Gastrocnemius medialis (tissue), 4 donors: ENCODE measurements at regions not wholly inside any gene's neighbourhood (a gene's known extent, or its start where the extent isn't known, plus 50 kb on each side); places are given as distances from the start of the nearest gene placed in this dataset.

ENCODE experiments used
- ATAC-seq, 2 donors: fragments of 150-250 bp; one replicate each; pipeline ENCODE4 v1.9.1; 2016
- DNase-seq, 2 donors: peaks; one replicate each; pipeline ENCODE4 v3.0.0-alpha.2; 2019
- H3K27ac ChIP-seq, 4 donors: fragments of 200-600 bp; sonication (generic); 1 replicate in 1 of 4; 2 replicates in 3 of 4; pipeline ENCODE4 v1.5.1; 2016 to 2018; ENCODE audit warnings: mild to moderate bottlenecking in 2 of 4, moderate library complexity in 1 of 4
- H3K27me3 ChIP-seq, 3 donors: fragments of 200-600 bp; sonication (generic) in 2 of 3; 1 replicate in 1 of 3; 2 replicates in 2 of 3; pipeline versions ENCODE4 v1.5.1 to v1.6.0; 2016 to 2019; ENCODE audit warnings: mild to moderate bottlenecking in 1 of 3, moderate library complexity in 1 of 3
- H3K36me3 ChIP-seq, 2 donors: fragments of 200-600 bp; sonication (generic) in 1 of 2; one replicate each; pipeline ENCODE4 v1.5.1; 2017 to 2018
- H3K4me1 ChIP-seq, 2 donors: fragments of 200-600 bp; sonication (generic) in 1 of 2; one replicate each; pipeline ENCODE4 v1.5.1; 2016 to 2017; ENCODE audit warnings: mild to moderate bottlenecking in 2 of 2
- H3K4me3 ChIP-seq, 4 donors: fragments of 200-600 bp; sonication (generic) in 3 of 4; 1 replicate in 1 of 4; 2 replicates in 3 of 4; pipeline ENCODE4 v1.5.1; 2016 to 2019; ENCODE audit warnings: mild to moderate bottlenecking in 2 of 4
- H3K9me3 ChIP-seq, 3 donors: fragments of 200-600 bp; sonication (generic) in 2 of 3; 1 replicate in 1 of 3; 2 replicates in 2 of 3; pipeline ENCODE4 v1.5.1; 2016 to 2019
- CTCF ChIP-seq, 5 experiments: fragments of 450-650 bp in 3 of 5; fragments of 200-600 bp in 2 of 5; sonication (generic) in 2 of 5; IDR thresholded peaks in 4 of 5; conservative IDR thresholded peaks in 1 of 5; 1 replicate in 4 of 5; 2 replicates in 1 of 5; pipeline ENCODE4 v1.5.1; 2016 to 2019; ENCODE audit warnings: antibody characterized with exemption in 5 of 5, mild to moderate bottlenecking in 3 of 5, moderate library complexity in 3 of 5
- POLR2A ChIP-seq, 2 donors: fragments of 450-650 bp; IDR thresholded peaks; one replicate each; pipeline ENCODE4 v1.6.1; 2017; ENCODE audit warnings: antibody characterized with exemption in 2 of 2, mild to moderate bottlenecking in 2 of 2, moderate library complexity in 2 of 2
- in situ Hi-C, 4 donors: fragments of 200-750 bp; cut with MboI; loops; one replicate each; pipeline versions ENCODE4 v1.15.0 to v1.8.0; 2017; ENCODE audit warnings: low sequenced_read_pairs in 4 of 4
- intact Hi-C: fragments of 100-400 bp; cut with DNase I; formaldehyde crosslinking; loops from one replicate; pipeline ENCODE4 v1.15.1; 2023; ENCODE audit warnings: low total_unique reads

GRCh38 chr13:34542321-34542720 is 399.7 kb upstream of the NBEA start:
- Histone ChIP-seq H3K27me3 (no peaks in the 10 kb centered on the region), H3K4me1 (no peaks in the 10 kb centered on the region), H3K36me3 (no peaks in the 10 kb centered on the region), H3K27ac (no peak overlapping the region), H3K9me3 (no peaks in the 10 kb centered on the region), H3K4me3 (no peak overlapping the region)
- intact Hi-C loops (no loop called here), in situ Hi-C loops (no loop called here)
- ATAC-seq: no peak
- DNase-seq: no peak
- TF ChIP-seq CTCF (IDR thresholded peaks at IDR 0.05 in 4 of 5, conservative IDR thresholded peaks at IDR 0.05 in 1 of 5): no peak
- no peak for TF ChIP-seq POLR2A (IDR thresholded peaks at IDR 0.05)

GRCh38 chr13:34543836-34544235 is 398.2 kb upstream of the NBEA start:
- in situ Hi-C loops: no loop called here
- Histone ChIP-seq H3K27me3 (no peaks in the 10 kb centered on the region), H3K4me3 (no peak overlapping the region), H3K4me1 (no peaks in the 10 kb centered on the region), H3K9me3 (no peaks in the 10 kb centered on the region), H3K36me3 (no peaks in the 10 kb centered on the region), H3K27ac (no peak overlapping the region)
- intact Hi-C loops: no loop called here
- TF ChIP-seq POLR2A (IDR thresholded peaks at IDR 0.05) (no peak), CTCF (IDR thresholded peaks at IDR 0.05 in 4 of 5, conservative IDR thresholded peaks at IDR 0.05 in 1 of 5) (no peak)
- no peak for ATAC-seq
- DNase-seq: no peak

- ATAC-seq: no peak
- intact Hi-C loops: no loop called here
Observed at GRCh38 chr13:34545461-34545860, 396.6 kb upstream of the NBEA start.

GRCh38 chr13:34546344-34547250 is 395.5 kb upstream of the NBEA start:
- intact Hi-C loops: no loop called here
- ATAC-seq (no peak), DNase-seq (no peak)
- Histone ChIP-seq H3K9me3 (no peaks in the 10 kb centered on the region), H3K4me3 (no peak overlapping the region), H3K4me1 (no peaks in the 10 kb centered on the region), H3K27ac (no peak overlapping the region), H3K27me3 (no peaks in the 10 kb centered on the region), H3K36me3 (no peaks in the 10 kb centered on the region)
- in situ Hi-C loops: no loop called here
- TF ChIP-seq CTCF (IDR thresholded peaks at IDR 0.05 in 4 of 5, conservative IDR thresholded peaks at IDR 0.05 in 1 of 5) (no peak), POLR2A (IDR thresholded peaks at IDR 0.05) (no peak)

More at GRCh38 chr13:34545461-34545860, 396.6 kb upstream of the NBEA start:
- Histone ChIP-seq H3K4me3 (no peak overlapping the region), H3K4me1 (no peaks in the 10 kb centered on the region), H3K36me3 (no peaks in the 10 kb centered on the region), H3K27ac (no peak overlapping the region), H3K9me3 (no peaks in the 10 kb centered on the region), H3K27me3 (no peaks in the 10 kb centered on the region)
- no peak for DNase-seq
- TF ChIP-seq POLR2A (IDR thresholded peaks at IDR 0.05) (no peak), CTCF (IDR thresholded peaks at IDR 0.05 in 4 of 5, conservative IDR thresholded peaks at IDR 0.05 in 1 of 5) (no peak)
- in situ Hi-C loops: no loop called here
